Tibial nerve (tissue), 4 donors: ENCODE measurements at regions not wholly inside any gene's neighbourhood (a gene's known extent, or its start where the extent isn't known, plus 50 kb on each side); places are given as distances from the start of the nearest gene placed in this dataset.

Experiments
- DNase-seq, 2 donors: peaks; one replicate each; pipeline ENCODE4 v3.0.0-alpha.2; 2019; ENCODE audit warnings: low spot score in 2 of 2
- H3K27ac ChIP-seq, 4 donors: fragments of 200-600 bp; sonication (generic) in 3 of 4; one replicate each; pipeline ENCODE4 v1.5.1; 2017 to 2019; ENCODE audit warnings: mild to moderate bottlenecking in 1 of 4
- H3K27me3 ChIP-seq, 2 donors: fragments of 200-600 bp; sonication (generic) in 1 of 2; one replicate each; pipeline versions ENCODE4 v1.5.1 to v1.6.0; 2017 to 2019
- H3K36me3 ChIP-seq, 3 donors: fragments of 200-600 bp; sonication (generic); one replicate each; pipeline ENCODE4 v1.5.1; 2018 to 2019
- H3K4me1 ChIP-seq, 4 donors: fragments of 200-600 bp; sonication (generic) in 3 of 4; one replicate each; pipeline ENCODE4 v1.5.1; 2017 to 2019
- H3K4me3 ChIP-seq, 4 donors: fragments of 200-600 bp; sonication (generic) in 3 of 4; one replicate each; pipeline ENCODE4 v1.5.1; 2017 to 2019; ENCODE audit warnings: mild to moderate bottlenecking in 1 of 4, moderate library complexity in 1 of 4
- H3K9me3 ChIP-seq, 4 donors: fragments of 200-600 bp; sonication (generic) in 3 of 4; one replicate each; pipeline ENCODE4 v1.5.1; 2017 to 2019
- CTCF ChIP-seq, 5 experiments: fragments of 200-600 bp in 3 of 5; fragments of 450-650 bp in 2 of 5; sonication (generic) in 3 of 5; IDR thresholded peaks; one replicate each; pipeline ENCODE4 v1.5.1; 2016 to 2019; ENCODE audit warnings: antibody characterized with exemption in 5 of 5, mild to moderate bottlenecking in 3 of 5, moderate library complexity in 2 of 5
- EP300 ChIP-seq, 2 donors: sonication (generic); formaldehyde crosslinking; IDR thresholded peaks; one replicate each; pipeline ENCODE4 v1.6.1; 2017; ENCODE audit warnings: antibody characterized with exemption in 2 of 2, mild to moderate bottlenecking in 1 of 2
- POLR2A ChIP-seq, 2 donors: fragments of 450-650 bp; IDR thresholded peaks; one replicate each; pipeline ENCODE4 v1.6.1; 2017; ENCODE audit warnings: antibody characterized with exemption in 2 of 2, mild to moderate bottlenecking in 2 of 2, moderate library complexity in 2 of 2
- WGBS, 2 donors: methylation state at CpG; one replicate each; pipeline ENCODE4 v1.1.5; 2018; 5-methylcytosine and 5-hydroxymethylcytosine counted together

- 81 to 83% methylated on average over 4 of the region's 4 CpGs for WGBS, 2 donors
- peaks cover 0 to 9% of the 10 kb centered on the region in 2 donors for H3K27me3 ChIP-seq
- H3K4me3 ChIP-seq = no peak overlapping the region
- DNase-seq = no peak
- no peaks in the 10 kb centered on the region for H3K4me1 ChIP-seq
- TF ChIP-seq CTCF (IDR thresholded peaks at IDR 0.05) = no peak
- TF ChIP-seq EP300 (IDR thresholded peaks at IDR 0.05) = no peak
- no peaks in the 10 kb centered on the region for H3K36me3 ChIP-seq
- no peak overlapping the region for H3K27ac ChIP-seq
- H3K9me3 ChIP-seq = no peaks in the 10 kb centered on the region
Observed at GRCh38 chr2:126792993-126793392, 105.7 kb upstream of the TEX51 start.

- 53 to 62% methylated on average over 10 of the region's 10 CpGs for WGBS, 2 donors
- TF ChIP-seq POLR2A (IDR thresholded peaks at IDR 0.05) = no peak
- no peak for TF ChIP-seq EP300 (IDR thresholded peaks at IDR 0.05)
- TF ChIP-seq CTCF (IDR thresholded peaks at IDR 0.05) = no peak
- no peaks in the 10 kb centered on the region for H3K36me3 ChIP-seq
- no peaks in the 10 kb centered on the region for H3K4me1 ChIP-seq
- no peaks in the 10 kb centered on the region for H3K9me3 ChIP-seq
- no peak overlapping the region for H3K4me3 ChIP-seq
- H3K27me3 ChIP-seq = peaks cover 0 to 9% of the 10 kb centered on the region in 2 donors
- no peak overlapping the region for H3K27ac ChIP-seq
- DNase-seq = no peak
Observed at GRCh38 chr2:126793885-126794613, 104.6 kb upstream of the TEX51 start.

- no peak overlapping the region for H3K27ac ChIP-seq
- H3K4me3 ChIP-seq = no peak overlapping the region
- H3K36me3 ChIP-seq = no peaks in the 10 kb centered on the region
- TF ChIP-seq POLR2A (IDR thresholded peaks at IDR 0.05) (no peak), EP300 (IDR thresholded peaks at IDR 0.05) (no peak), CTCF (IDR thresholded peaks at IDR 0.05) (no peak)
- H3K9me3 ChIP-seq = no peaks in the 10 kb centered on the region
- no peak for DNase-seq
- 82 to 86% methylated on average over 8 of the region's 8 CpGs for WGBS, 2 donors
- peaks cover 0 to 9% of the 10 kb centered on the region in 2 donors for H3K27me3 ChIP-seq
- H3K4me1 ChIP-seq = no peaks in the 10 kb centered on the region
Observed at GRCh38 chr2:126795656-126796055, 103.0 kb upstream of the TEX51 start.

- Histone ChIP-seq H3K9me3 (no peaks in the 10 kb centered on the region), H3K4me3 (no peak overlapping the region), H3K27ac (no peak overlapping the region), H3K36me3 (no peaks in the 10 kb centered on the region), H3K27me3 (peaks cover 0 to 8% of the 10 kb centered on the region in 2 donors), H3K4me1 (no peaks in the 10 kb centered on the region)
- 88 to 91% methylated on average over 14 of the region's 14 CpGs for WGBS, 2 donors
- TF ChIP-seq CTCF (IDR thresholded peaks at IDR 0.05) = no peak
- no peak for TF ChIP-seq EP300 (IDR thresholded peaks at IDR 0.05)
- TF ChIP-seq POLR2A (IDR thresholded peaks at IDR 0.05) = no peak
- no peak for DNase-seq
Observed at GRCh38 chr2:126796931-126797621, 101.6 kb upstream of the TEX51 start.

GRCh38 chr2:126797622-126798275 is 100.9 kb upstream of the TEX51 start:
- H3K27me3 ChIP-seq = peaks cover 0 to under 1% of the 10 kb centered on the region in 2 donors

More at GRCh38 chr2:126797622-126798275, 100.9 kb upstream of the TEX51 start:
- no peak overlapping the region for H3K27ac ChIP-seq
- no peak overlapping the region for H3K4me3 ChIP-seq
- TF ChIP-seq EP300 (IDR thresholded peaks at IDR 0.05) (no peak), CTCF (IDR thresholded peaks at IDR 0.05) (no peak), POLR2A (IDR thresholded peaks at IDR 0.05) (no peak)
- H3K4me1 ChIP-seq = no peaks in the 10 kb centered on the region
- no peak for DNase-seq
- no peaks in the 10 kb centered on the region for H3K36me3 ChIP-seq
- 90 to 93% methylated on average over 2 to 8 of the region's 13 CpGs for WGBS, 2 donors
- no peaks in the 10 kb centered on the region for H3K9me3 ChIP-seq
